D721Med (cell line): ENCODE measurements at regions not wholly inside any gene's neighbourhood (a gene's known extent, or its start where the extent isn't known, plus 50 kb on each side); places are given as distances from the start of the nearest gene placed in this dataset.

Source experiments
- DNase-seq: peaks from one replicate; pipeline ENCODE4 v3.0.0; 2011; ENCODE audit warnings: low spot score; ENCODE audit not compliant: insufficient read length
- FAIRE-seq: peaks from 2 replicates; lab custom pipeline; 2011; peaks lifted over from hg19 to GRCh38; lab: Jason Lieb, UNC
- CTCF ChIP-seq: IDR thresholded peaks from 2 replicates; pipeline ENCODE4 v1.5.1; 2012; ENCODE audit warnings: mild to moderate bottlenecking, control low read depth; ENCODE audit not compliant: insufficient read depth; ENCODE audit errors: missing control alignments

DNA sequence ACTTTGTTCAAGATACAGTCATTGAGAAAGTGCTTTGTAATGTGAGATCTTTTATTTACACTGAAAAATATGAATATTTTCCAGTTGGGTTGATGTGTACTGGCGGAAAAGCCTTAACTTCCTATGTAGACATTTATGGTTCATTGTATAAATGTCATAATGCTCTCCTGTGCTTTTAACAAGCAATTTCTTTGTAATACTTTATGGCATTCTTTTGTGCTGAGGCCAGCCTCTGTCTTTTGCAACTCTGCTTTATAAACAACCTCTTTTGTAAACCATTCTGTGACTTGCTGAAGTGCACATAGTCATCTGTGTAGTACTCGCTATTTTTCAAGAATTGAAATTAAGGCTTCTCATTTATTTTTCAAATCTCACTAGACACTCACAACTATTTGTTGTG lies 291.2 kb downstream of the CDH11 start:
- DNase-seq (no peak), FAIRE-seq (no peak)
- no peak for TF ChIP-seq CTCF

- DNase-seq (no peak), FAIRE-seq (no peak)
- TF ChIP-seq CTCF: no peak
These were observed 292.2 kb downstream of the CDH11 start for GRCh38 chr16:64829678-64830077.

DNA sequence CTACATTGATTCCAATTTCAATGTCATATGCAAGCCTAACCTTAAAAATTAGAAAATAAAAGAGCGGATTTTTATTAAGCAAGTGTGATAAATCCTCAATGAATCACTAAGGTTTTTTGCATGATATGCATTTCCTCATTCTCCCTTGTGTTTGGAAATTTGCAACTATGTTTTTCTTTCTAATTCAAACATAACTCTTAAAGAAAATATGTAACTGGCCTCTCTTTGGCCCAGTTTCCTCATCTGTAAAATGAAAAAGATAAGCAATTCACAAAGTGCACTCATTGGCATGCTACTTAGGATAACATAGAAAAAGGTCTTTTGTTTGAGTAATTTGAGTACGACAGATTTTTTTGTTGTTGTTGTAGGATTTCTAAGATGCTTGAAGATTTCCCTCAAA lies 295.5 kb downstream of the CDH11 start:
- FAIRE-seq (no peak), DNase-seq (no peak)
- no peak for TF ChIP-seq CTCF

DNA sequence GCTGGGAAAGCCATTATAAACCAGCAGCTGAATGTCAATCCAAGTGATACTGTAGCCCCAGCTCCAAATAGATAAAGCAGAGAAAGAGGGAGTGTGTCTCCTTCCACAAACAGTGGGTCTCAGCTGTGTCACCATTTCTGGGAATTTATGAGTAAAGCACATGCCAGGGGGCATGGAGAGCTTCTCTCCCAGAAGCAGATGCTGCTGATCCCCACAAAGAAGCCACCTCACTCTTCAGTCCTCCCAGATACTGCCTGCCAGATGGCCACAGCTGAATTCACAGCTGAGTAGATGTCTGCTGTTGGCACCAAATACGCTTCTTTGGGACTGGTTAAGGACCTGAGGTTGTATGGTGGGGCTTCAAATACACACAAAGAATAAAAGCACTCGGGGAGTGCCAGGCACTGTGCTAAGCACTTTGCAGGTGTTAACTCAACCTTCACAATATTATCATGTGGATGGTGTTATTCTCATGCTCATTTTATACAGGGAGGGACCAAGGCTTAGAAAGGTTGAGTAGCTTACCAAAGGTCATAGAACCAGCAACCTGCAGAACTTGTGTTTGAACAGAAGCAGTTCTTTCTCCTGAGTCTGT lies 298.3 kb downstream of the CDH11 start:
- FAIRE-seq (no peak), DNase-seq (no peak)
- TF ChIP-seq CTCF: no peak

- FAIRE-seq (no peak), DNase-seq (no peak)
- no peak for TF ChIP-seq CTCF
These were observed 311.8 kb downstream of the CDH11 start for GRCh38 chr16:64809876-64810629.

DNA sequence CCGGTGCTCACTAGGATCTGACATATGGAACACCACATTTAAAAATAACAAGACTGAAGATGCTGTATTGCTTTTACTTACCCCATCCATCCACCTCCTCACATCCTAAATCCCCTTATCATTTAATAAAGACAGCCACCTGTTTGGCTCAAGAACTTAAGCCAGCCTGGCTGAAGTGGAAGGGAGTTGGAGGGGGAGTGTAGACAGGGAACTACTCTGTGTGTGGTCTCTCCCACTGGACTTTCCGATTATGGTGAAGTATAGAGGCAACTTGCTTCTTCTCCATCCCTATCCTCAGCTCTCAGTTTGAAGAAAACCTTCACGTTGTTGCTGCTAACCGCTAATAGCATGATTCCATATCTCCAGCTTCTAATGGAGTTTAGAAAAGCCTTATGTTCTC lies 313.4 kb downstream of the CDH11 start:
- FAIRE-seq: no peak
- TF ChIP-seq CTCF: no peak
- DNase-seq: no peak

GRCh38 chr16:64791756-64792155 lies 330.1 kb downstream of the CDH11 start:
- FAIRE-seq: no peak
- TF ChIP-seq CTCF: no peak

More at GRCh38 chr16:64791756-64792155, 330.1 kb downstream of the CDH11 start:
- no peak for DNase-seq
